CD14-positive monocyte (primary cell): ENCODE measurements at regions not wholly inside any gene's neighbourhood (a gene's known extent, or its start where the extent isn't known, plus 50 kb on each side); places are given as distances from the start of the nearest gene placed in this dataset.

ENCODE experiments used
- DNase-seq, 3 donors: peaks; one replicate each; pipeline ENCODE4 v3.0.0-alpha.2; 2011 to 2022
- H2AFZ ChIP-seq: 2 replicates; pipeline ENCODE4 v1.6.0; 2012; ENCODE audit warnings: mild to moderate bottlenecking, low read depth, low read length, inconsistent platforms; ENCODE audit not compliant: insufficient read depth, poor library complexity, severe bottlenecking
- H3K27ac ChIP-seq, 2 donors: 1 replicate in 1 of 2; 2 replicates in 1 of 2; pipeline ENCODE4 v1.5.1; 2012 to 2013; ENCODE audit warnings: low read length in 2 of 2, control low read depth in 1 of 2, inconsistent platforms in 1 of 2, low read depth in 1 of 2, mild to moderate bottlenecking in 1 of 2
- H3K27me3 ChIP-seq, 2 donors: one replicate each; pipeline versions ENCODE4 v1.6.0 to v1.6.1; 2011 to 2013; ENCODE audit warnings: low read length in 2 of 2; ENCODE audit not compliant: control insufficient read depth in 2 of 2, insufficient read depth in 2 of 2
- H3K36me3 ChIP-seq, 2 donors: replicated peaks in 1 of 2; 1 replicate in 1 of 2; 2 replicates in 1 of 2; pipeline versions ENCODE4 v1.5.1 to v1.6.1; 2012 to 2013; ENCODE audit warnings: low read length in 2 of 2, control low read depth in 1 of 2, inconsistent platforms in 1 of 2, mild to moderate bottlenecking in 1 of 2; ENCODE audit not compliant: insufficient read depth in 2 of 2, control insufficient read depth in 1 of 2
- H3K4me1 ChIP-seq, 2 donors: 1 replicate in 1 of 2; 2 replicates in 1 of 2; pipeline versions ENCODE4 v1.5.1 to v1.6.1; 2012 to 2013; ENCODE audit warnings: low read length in 2 of 2, control low read depth in 1 of 2, inconsistent platforms in 1 of 2, mild to moderate bottlenecking in 1 of 2, moderate library complexity in 1 of 2; ENCODE audit not compliant: insufficient read depth in 2 of 2, control insufficient read depth in 1 of 2
- H3K4me2 ChIP-seq: replicated peaks from 2 replicates; pipeline ENCODE3; 2012; ENCODE audit warnings: low read length, moderate library complexity, mild to moderate bottlenecking; ENCODE audit not compliant: poor library complexity, severe bottlenecking; ENCODE audit errors: extremely low read depth
- H3K4me3 ChIP-seq, 3 experiments: fragments of 200-600 bp in 1 of 3; sonication (generic) in 1 of 3; replicated peaks in 1 of 3; 1 replicate in 2 of 3; 2 replicates in 1 of 3; pipeline ENCODE4 v1.5.1; 2011 to 2013; ENCODE audit warnings: low read length in 3 of 3, mild to moderate bottlenecking in 3 of 3, control low read depth in 2 of 3, low read depth in 2 of 3, inconsistent platforms in 1 of 3, moderate library complexity in 1 of 3
- H3K79me2 ChIP-seq: 2 replicates; pipeline ENCODE4 v1.6.0; 2012; ENCODE audit warnings: mild to moderate bottlenecking, control low read depth, inconsistent platforms, low read length, moderate library complexity; ENCODE audit not compliant: insufficient read depth
- H3K9ac ChIP-seq: 2 replicates; pipeline ENCODE4 v1.6.0; 2017; ENCODE audit warnings: low read length, mild to moderate bottlenecking; ENCODE audit not compliant: insufficient read depth, poor library complexity, severe bottlenecking
- H3K9me3 ChIP-seq, 2 donors: replicated peaks in 1 of 2; 1 replicate in 1 of 2; 2 replicates in 1 of 2; pipeline versions ENCODE4 v1.5.1 to v1.6.1; 2012 to 2013; ENCODE audit warnings: low read length in 2 of 2, control low read depth in 1 of 2; ENCODE audit not compliant: control insufficient read depth in 1 of 2, insufficient read depth in 1 of 2
- H4K20me1 ChIP-seq: 2 replicates; pipeline ENCODE4 v1.6.0; 2012; ENCODE audit warnings: mild to moderate bottlenecking, low read length, control low read depth, moderate library complexity; ENCODE audit not compliant: insufficient read depth
- H3K27ac Mint-ChIP-seq, 7 donors: one replicate each; pipeline ENCODE4 v1.8.0; 2020; ENCODE audit warnings: mild to moderate bottlenecking in 7 of 7, mixed read lengths in 7 of 7, moderate library complexity in 6 of 7, inconsistent platforms in 2 of 7
- H3K27me3 Mint-ChIP-seq, 3 donors: one replicate each; pipeline ENCODE4 v1.8.0; 2021 to 2022; ENCODE audit warnings: low read depth in 3 of 3, mild to moderate bottlenecking in 3 of 3, mixed read lengths in 3 of 3, moderate library complexity in 3 of 3, inconsistent platforms in 1 of 3
- H3K36me3 Mint-ChIP-seq, 2 donors: one replicate each; pipeline ENCODE4 v1.8.0; 2020; ENCODE audit warnings: mixed read lengths in 2 of 2, inconsistent platforms in 1 of 2, mild to moderate bottlenecking in 1 of 2
- H3K4me1 Mint-ChIP-seq: one replicate; pipeline ENCODE4 v1.8.0; 2020; ENCODE audit warnings: mild to moderate bottlenecking, mixed read lengths
- H3K4me3 Mint-ChIP-seq, 2 donors: one replicate each; pipeline ENCODE4 v1.8.0; 2020; ENCODE audit warnings: mild to moderate bottlenecking in 2 of 2, mixed read lengths in 2 of 2, moderate library complexity in 1 of 2
- H3K9me3 Mint-ChIP-seq, 7 donors: one replicate each; pipeline ENCODE4 v1.8.0; 2020 to 2022; ENCODE audit warnings: mixed read lengths in 7 of 7, mild to moderate bottlenecking in 6 of 7, moderate library complexity in 6 of 7, inconsistent platforms in 2 of 7
- CTCF ChIP-seq: fragments of 200-600 bp; IDR thresholded peaks from one replicate; pipeline ENCODE4 v1.8.0; 2022; ENCODE audit warnings: antibody characterized with exemption, mild to moderate bottlenecking
- WGBS: methylation state at CpG from one replicate; pipeline ENCODE4 v1.1.5; 2013; ENCODE audit warnings: missing lambda C conversion rate; ENCODE audit not compliant: insufficient coverage; 5-methylcytosine and 5-hydroxymethylcytosine counted together
- intact Hi-C, 2 donors: fragments of 100-400 bp; cut with micrococcal nuclease; formaldehyde crosslinking; loops; one replicate each; pipeline versions ENCODE4 v1.15.0 to v1.15.1; 2023

DNA sequence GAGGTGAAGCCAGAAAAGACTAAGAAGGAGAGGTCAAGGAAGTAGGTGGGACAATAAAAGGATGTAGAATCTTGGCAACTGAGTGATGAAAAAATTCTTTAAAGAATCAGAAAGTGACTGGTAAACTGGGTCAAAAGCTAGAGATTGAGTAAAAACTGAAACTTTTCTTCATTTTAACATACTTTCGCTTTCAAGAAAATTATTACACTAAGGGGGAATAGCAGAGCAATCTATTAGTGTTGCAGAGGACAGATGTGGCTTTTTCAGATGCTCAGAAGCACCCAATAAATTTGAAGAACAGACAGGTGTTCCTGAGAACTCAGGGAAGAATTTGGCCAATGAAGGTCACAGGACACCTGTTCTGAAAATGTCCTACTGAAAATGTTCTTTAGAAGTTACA, 805.4 kb upstream of the ALCAM start:
- Histone ChIP-seq H3K9me3 (no peaks in the 10 kb centered on the region), H4K20me1 (no peaks in the 10 kb centered on the region), H3K79me2 (no peaks in the 10 kb centered on the region), H3K27ac (no peak overlapping the region), H2AFZ (no peak overlapping the region), H3K9ac (no peak overlapping the region), H3K4me3 (no peak overlapping the region), H3K27me3 (no peaks in the 10 kb centered on the region), H3K36me3 (no peaks in the 10 kb centered on the region), H3K4me2 (no peak overlapping the region), H3K4me1 (peaks cover 0 to 6% of the 10 kb centered on the region in 2 donors)
- H3K36me3 Mint-ChIP-seq: no peaks in the 10 kb centered on the region
- DNase-seq: no peak
- TF ChIP-seq CTCF: no peak
- WGBS: no CpG with 5 or more reads among the region's 1 CpG
- peaks cover 6% of the 10 kb centered on the region for H3K4me1 Mint-ChIP-seq
- intact Hi-C loops: no loop called here
- H3K27ac Mint-ChIP-seq: no peak overlapping the region
- peaks cover 0 to 2% (median 0%) of the 10 kb centered on the region in 7 donors for H3K9me3 Mint-ChIP-seq
- H3K27me3 Mint-ChIP-seq: no peaks in the 10 kb centered on the region
- no peak overlapping the region for H3K4me3 Mint-ChIP-seq

DNA sequence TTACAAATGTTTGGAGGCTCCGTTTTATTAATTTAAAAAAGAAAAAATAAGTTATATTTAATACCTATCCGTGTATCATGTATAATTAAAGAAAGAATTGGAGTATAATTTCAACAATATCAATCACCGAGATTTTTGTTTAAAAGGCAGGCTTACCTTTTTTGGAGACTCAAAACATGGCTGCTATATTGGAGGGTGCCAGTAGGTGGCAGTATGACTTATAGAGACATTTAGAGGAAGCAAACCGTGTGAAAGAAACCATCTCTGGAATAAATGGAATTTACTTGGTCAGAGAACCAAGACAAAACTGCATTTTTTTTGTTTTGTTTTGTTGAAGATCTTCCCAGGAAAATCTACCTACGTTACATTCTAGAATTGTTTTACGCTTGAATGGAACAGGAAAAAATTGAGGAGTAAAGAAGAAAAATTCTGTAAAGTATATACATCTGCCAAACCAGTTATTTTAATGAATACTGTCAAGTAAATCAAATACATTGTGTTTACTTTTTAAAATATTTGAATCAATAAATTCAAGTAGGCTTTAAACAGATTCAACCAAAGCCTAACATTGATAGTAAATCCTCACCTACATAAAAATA, 802.6 kb upstream of the ALCAM start:
- peak; percentile 88 for TF ChIP-seq CTCF
- WGBS: 40% methylated on average over 1 of the region's 6 CpGs

More for the DNA sequence above, 802.6 kb upstream of the ALCAM start:
- no peaks in the 10 kb centered on the region for H3K27me3 ChIP-seq
- no peaks in the 10 kb centered on the region for H3K9me3 ChIP-seq
- no peak overlapping the region for H3K4me2 ChIP-seq
- H3K4me3 ChIP-seq: no peak overlapping the region
- no peaks in the 10 kb centered on the region for H4K20me1 ChIP-seq
- no peaks in the 10 kb centered on the region for H3K36me3 Mint-ChIP-seq
- no peaks in the 10 kb centered on the region for H3K9me3 Mint-ChIP-seq
- no peaks in the 10 kb centered on the region for H3K4me1 Mint-ChIP-seq
- peak; percentile 18 to 47 (median 38) for DNase-seq
- H3K27ac ChIP-seq: no peak overlapping the region
- H3K27me3 Mint-ChIP-seq: no peaks in the 10 kb centered on the region
- H2AFZ ChIP-seq: no peak overlapping the region
- intact Hi-C loops: no loop called here
- H3K4me3 Mint-ChIP-seq: no peak overlapping the region
- no peak overlapping the region for H3K27ac Mint-ChIP-seq
- no peaks in the 10 kb centered on the region for H3K4me1 ChIP-seq
- no peak overlapping the region for H3K9ac ChIP-seq
- H3K36me3 ChIP-seq: no peaks in the 10 kb centered on the region
- no peaks in the 10 kb centered on the region for H3K79me2 ChIP-seq
